Neural cell (in vitro differentiated cells): ENCODE measurements at regions not wholly inside any gene's neighbourhood (a gene's known extent, or its start where the extent isn't known, plus 50 kb on each side); places are given as distances from the start of the nearest gene placed in this dataset.
A peak's percentile ranks its signal among the peaks of the same experiment; 100 is the strongest.

ENCODE experiments used
- H2AFZ ChIP-seq: fragments of 200-600, 300-800 bp; sonication (generic), shearing (Covaris generic); 2 replicates; pipeline ENCODE4 v1.6.0; 2014; ENCODE audit warnings: low read depth, mild to moderate bottlenecking, antibody characterized with exemption, low read length, moderate library complexity
- H3F3A ChIP-seq: fragments of 200-600 bp; shearing (Covaris generic); 2 replicates; pipeline ENCODE4 v1.6.1; 2016; ENCODE audit warnings: mild to moderate bottlenecking, moderate library complexity, mixed read lengths, antibody characterized with exemption, low read length; ENCODE audit not compliant: insufficient read depth, poor library complexity, severe bottlenecking
- H3K27ac ChIP-seq: fragments of 200-600, 300-800 bp; sonication (generic), shearing (Covaris generic); 2 replicates; pipeline ENCODE4 v1.5.1; 2014; ENCODE audit warnings: mild to moderate bottlenecking, low read length, moderate library complexity
- H3K27me3 ChIP-seq: fragments of 300-800, 200-600 bp; sonication (generic), shearing (Covaris generic); 2 replicates; pipeline ENCODE4 v1.6.0; 2014; ENCODE audit warnings: mild to moderate bottlenecking, low read depth, low read length, moderate library complexity; ENCODE audit not compliant: insufficient read depth
- H3K36me3 ChIP-seq: fragments of 300-800, 200-600 bp; sonication (generic), shearing (Covaris generic); 2 replicates; pipeline ENCODE4 v1.5.1; 2014; ENCODE audit warnings: mild to moderate bottlenecking, antibody characterized with exemption, low read length, moderate library complexity; ENCODE audit not compliant: insufficient read depth
- H3K4me2 ChIP-seq: fragments of 300-800, 200-600 bp; sonication (generic), shearing (Covaris generic); 2 replicates; pipeline ENCODE4 v1.6.0; 2014; ENCODE audit warnings: mild to moderate bottlenecking, low read length
- H3K4me3 ChIP-seq: fragments of 300-800, 200-600 bp; sonication (generic), shearing (Covaris generic); 2 replicates; pipeline ENCODE4 v1.5.1; 2014; ENCODE audit warnings: mild to moderate bottlenecking, low read length, moderate library complexity
- H3K79me2 ChIP-seq: fragments of 200-600 bp; shearing (Covaris generic); replicated peaks from 2 replicates; pipeline ENCODE4 v1.6.0; 2014; ENCODE audit warnings: mild to moderate bottlenecking, low read length, moderate library complexity; ENCODE audit not compliant: insufficient read depth
- H3K9ac ChIP-seq: fragments of 300-800, 200-600 bp; sonication (generic), shearing (Covaris generic); 2 replicates; pipeline ENCODE4 v1.6.1; 2016; ENCODE audit warnings: mild to moderate bottlenecking, low read length, mixed read lengths
- H3K9me2 ChIP-seq: fragments of 200-600 bp; shearing (Covaris generic); 2 replicates; pipeline ENCODE4 v1.6.1; 2016; ENCODE audit warnings: mild to moderate bottlenecking, low read length, mixed read lengths; ENCODE audit not compliant: insufficient read depth
- H3K9me3 ChIP-seq: fragments of 200-600, 300-800 bp; sonication (generic), shearing (Covaris generic); 2 replicates; pipeline ENCODE4 v1.6.1; 2016; ENCODE audit warnings: mild to moderate bottlenecking, mixed run types, low read length, moderate library complexity, mixed read lengths
- H4K20me1 ChIP-seq: fragments of 200-600 bp; shearing (Covaris generic); 2 replicates; pipeline ENCODE4 v1.6.1; 2016; ENCODE audit warnings: mild to moderate bottlenecking, mixed run types; ENCODE audit not compliant: insufficient read depth
- EP300 ChIP-seq: fragments of 450-650 bp; conservative IDR thresholded peaks from 2 replicates; pipeline ENCODE4 v1.6.1; 2014; ENCODE audit warnings: antibody characterized with exemption, mild to moderate bottlenecking, moderate library complexity; ENCODE audit not compliant: poor library complexity, severe bottlenecking
- EZH2 ChIP-seq: fragments of 200-600, 300-800 bp; shearing (Covaris generic), sonication (generic); IDR thresholded peaks from 2 replicates; pipeline ENCODE4 v1.6.1; 2014; ENCODE audit warnings: antibody characterized with exemption, low read length, borderline replicate concordance, mild to moderate bottlenecking; ENCODE audit not compliant: insufficient read depth, poor library complexity, severe bottlenecking
- MXI1 ChIP-seq: fragments of 450-650 bp; conservative IDR thresholded peaks from 2 replicates; pipeline ENCODE4 v1.6.1; 2014; ENCODE audit warnings: antibody characterized with exemption, mild to moderate bottlenecking; ENCODE audit not compliant: poor library complexity, severe bottlenecking
- POLR2AphosphoS5 ChIP-seq: IDR thresholded peaks from 2 replicates; pipeline ENCODE4 v1.6.1; 2012
- RAD21 ChIP-seq: fragments of 450-650 bp; conservative IDR thresholded peaks from 2 replicates; pipeline ENCODE4 v1.6.1; 2014; ENCODE audit warnings: antibody characterized with exemption, mild to moderate bottlenecking, moderate library complexity
- REST ChIP-seq: IDR thresholded peaks from 2 replicates; pipeline ENCODE4 v1.6.1; 2012; ENCODE audit warnings: borderline replicate concordance
- SMC3 ChIP-seq: fragments of 450-650 bp; conservative IDR thresholded peaks from 2 replicates; pipeline ENCODE4 v1.6.1; 2014; ENCODE audit warnings: antibody characterized with exemption, mild to moderate bottlenecking, moderate library complexity; ENCODE audit not compliant: poor library complexity
- TAF1 ChIP-seq: IDR thresholded peaks from 2 replicates; pipeline ENCODE4 v1.6.1; 2012; ENCODE audit warnings: low read depth
- TF ChIP-seq, protein P1 (sequence below): fragments of 450-650 bp; IDR thresholded peaks from 2 replicates; pipeline ENCODE4 v1.5.1; 2014; ENCODE audit warnings: antibody characterized with exemption, mild to moderate bottlenecking, moderate library complexity; ENCODE audit not compliant: poor library complexity, severe bottlenecking

DNA sequence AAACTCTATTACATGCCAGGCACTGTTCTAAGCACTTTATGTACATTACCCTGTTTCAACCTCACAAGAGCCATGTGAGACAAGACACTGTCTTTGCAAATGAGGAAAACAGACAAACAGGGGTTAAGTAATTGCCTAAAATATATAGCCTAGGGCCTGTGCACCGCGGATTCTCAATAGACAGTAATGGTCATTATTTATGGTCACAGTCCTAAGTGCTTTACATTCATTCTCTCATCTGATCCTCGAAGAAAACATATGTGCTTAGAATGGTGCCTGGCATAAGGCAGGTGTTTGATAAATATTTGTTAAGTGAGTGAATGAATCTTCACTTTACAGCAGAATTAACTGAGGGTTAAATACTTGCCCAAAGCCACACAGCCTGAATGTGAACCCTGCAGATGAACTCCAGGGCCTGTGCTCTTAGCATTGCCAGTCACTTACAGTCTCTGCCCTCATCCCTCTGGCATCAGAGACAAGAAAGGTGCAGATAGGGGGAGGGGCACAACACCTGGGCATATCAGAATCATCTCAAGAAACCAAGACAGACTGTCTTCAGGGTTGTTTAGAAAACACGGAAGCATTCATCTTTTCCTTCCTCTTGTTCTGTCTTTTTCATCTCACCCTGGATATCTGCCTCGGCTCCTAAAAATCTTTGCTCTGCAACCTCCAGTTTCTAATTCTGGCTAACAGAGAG is 92.8 kb upstream of the SASH1 start:
- no peak overlapping the region for H2AFZ ChIP-seq
- peak overlapping the region; percentile 16 for H3K4me3 ChIP-seq
- no peaks in the 10 kb centered on the region for H3K27me3 ChIP-seq
- TF ChIP-seq POLR2AphosphoS5 (no peak), RAD21 (no peak), EP300 (no peak), TAF1 (no peak), MXI1 (no peak), EZH2 (no peak), REST (no peak)
- TF ChIP-seq, protein P1, sequence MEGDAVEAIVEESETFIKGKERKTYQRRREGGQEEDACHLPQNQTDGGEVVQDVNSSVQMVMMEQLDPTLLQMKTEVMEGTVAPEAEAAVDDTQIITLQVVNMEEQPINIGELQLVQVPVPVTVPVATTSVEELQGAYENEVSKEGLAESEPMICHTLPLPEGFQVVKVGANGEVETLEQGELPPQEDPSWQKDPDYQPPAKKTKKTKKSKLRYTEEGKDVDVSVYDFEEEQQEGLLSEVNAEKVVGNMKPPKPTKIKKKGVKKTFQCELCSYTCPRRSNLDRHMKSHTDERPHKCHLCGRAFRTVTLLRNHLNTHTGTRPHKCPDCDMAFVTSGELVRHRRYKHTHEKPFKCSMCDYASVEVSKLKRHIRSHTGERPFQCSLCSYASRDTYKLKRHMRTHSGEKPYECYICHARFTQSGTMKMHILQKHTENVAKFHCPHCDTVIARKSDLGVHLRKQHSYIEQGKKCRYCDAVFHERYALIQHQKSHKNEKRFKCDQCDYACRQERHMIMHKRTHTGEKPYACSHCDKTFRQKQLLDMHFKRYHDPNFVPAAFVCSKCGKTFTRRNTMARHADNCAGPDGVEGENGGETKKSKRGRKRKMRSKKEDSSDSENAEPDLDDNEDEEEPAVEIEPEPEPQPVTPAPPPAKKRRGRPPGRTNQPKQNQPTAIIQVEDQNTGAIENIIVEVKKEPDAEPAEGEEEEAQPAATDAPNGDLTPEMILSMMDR, result no peak
- no peaks in the 10 kb centered on the region for H3K9me3 ChIP-seq
- no peaks in the 10 kb centered on the region for H3K79me2 ChIP-seq
- no peaks in the 10 kb centered on the region for H3K9me2 ChIP-seq
- no peaks in the 10 kb centered on the region for H3K36me3 ChIP-seq
- H3K9ac ChIP-seq, result no peak overlapping the region
- H3K27ac ChIP-seq, result peak overlapping the region; percentile 71
- H4K20me1 ChIP-seq, result no peaks in the 10 kb centered on the region
- H3K4me2 ChIP-seq, result no peak overlapping the region
- H3F3A ChIP-seq, result peaks cover 9% of the 10 kb centered on the region

DNA sequence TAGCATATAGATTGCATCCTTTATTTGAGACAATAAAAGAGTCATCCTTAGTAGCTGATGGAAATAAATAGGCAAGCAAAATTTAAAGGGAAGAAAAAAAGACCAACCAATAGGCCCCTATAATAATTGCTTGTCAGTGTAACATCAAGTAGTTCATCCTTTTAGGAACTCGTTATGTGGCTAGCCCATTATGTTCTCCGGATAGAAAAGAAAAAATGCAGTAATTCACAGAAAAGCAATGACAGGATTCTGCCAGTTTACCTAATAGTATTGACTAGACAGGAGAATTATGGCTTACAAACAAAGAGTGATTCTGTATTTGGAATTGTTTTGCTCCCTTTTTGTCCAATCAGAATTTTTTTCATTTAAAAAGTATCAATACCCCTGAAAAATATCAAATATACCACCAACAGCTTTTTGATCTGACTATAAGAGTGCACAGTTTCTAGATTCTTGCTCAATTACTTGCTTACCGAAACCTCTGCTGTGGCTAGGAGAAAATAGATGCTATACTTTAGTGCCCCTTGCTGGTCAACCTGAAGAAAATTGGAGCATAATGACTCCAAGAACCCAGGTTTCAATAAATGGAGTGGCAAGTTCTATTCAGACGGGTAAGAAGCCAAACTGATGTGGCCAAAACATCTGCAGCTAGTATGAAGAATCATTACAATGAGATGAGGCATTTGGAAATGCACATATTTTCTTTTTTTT is 91.5 kb upstream of the SASH1 start:
- Histone ChIP-seq H3K27me3 (no peaks in the 10 kb centered on the region), H4K20me1 (no peaks in the 10 kb centered on the region), H3K27ac (peak overlapping the region; percentile 71), H3K4me2 (peak overlapping the region; percentile 48), H3K9ac (peak overlapping the region; percentile 3), H3K9me3 (no peaks in the 10 kb centered on the region), H3K36me3 (no peaks in the 10 kb centered on the region), H3K79me2 (no peaks in the 10 kb centered on the region), H2AFZ (no peak overlapping the region), H3F3A (peaks cover 9% of the 10 kb centered on the region), H3K4me3 (no peak overlapping the region), H3K9me2 (no peaks in the 10 kb centered on the region)
- TF ChIP-seq POLR2AphosphoS5, result no peak
- TF ChIP-seq REST, result no peak
- TF ChIP-seq EZH2, result no peak
- no peak for TF ChIP-seq EP300
- no peak for TF ChIP-seq MXI1
- TF ChIP-seq SMC3, result peak; percentile 75
- TF ChIP-seq TAF1, result no peak
- TF ChIP-seq RAD21, result peak; percentile 78
- TF ChIP-seq, protein P1, result peak; percentile 68
